Neural cell (in vitro differentiated cells): ENCODE measurements at regions not wholly inside any gene's neighbourhood (a gene's known extent, or its start where the extent isn't known, plus 50 kb on each side); places are given as distances from the start of the nearest gene placed in this dataset.

Source experiments
- H2AFZ ChIP-seq: fragments of 200-600, 300-800 bp; sonication (generic), shearing (Covaris generic); 2 replicates; pipeline ENCODE4 v1.6.0; 2014; ENCODE audit warnings: low read depth, mild to moderate bottlenecking, antibody characterized with exemption, low read length, moderate library complexity
- H3F3A ChIP-seq: fragments of 200-600 bp; shearing (Covaris generic); 2 replicates; pipeline ENCODE4 v1.6.1; 2016; ENCODE audit warnings: mild to moderate bottlenecking, moderate library complexity, mixed read lengths, antibody characterized with exemption, low read length; ENCODE audit not compliant: insufficient read depth, poor library complexity, severe bottlenecking
- H3K27ac ChIP-seq: fragments of 200-600, 300-800 bp; sonication (generic), shearing (Covaris generic); 2 replicates; pipeline ENCODE4 v1.5.1; 2014; ENCODE audit warnings: mild to moderate bottlenecking, low read length, moderate library complexity
- H3K27me3 ChIP-seq: fragments of 300-800, 200-600 bp; sonication (generic), shearing (Covaris generic); 2 replicates; pipeline ENCODE4 v1.6.0; 2014; ENCODE audit warnings: mild to moderate bottlenecking, low read depth, low read length, moderate library complexity; ENCODE audit not compliant: insufficient read depth
- H3K36me3 ChIP-seq: fragments of 300-800, 200-600 bp; sonication (generic), shearing (Covaris generic); 2 replicates; pipeline ENCODE4 v1.5.1; 2014; ENCODE audit warnings: mild to moderate bottlenecking, antibody characterized with exemption, low read length, moderate library complexity; ENCODE audit not compliant: insufficient read depth
- H3K4me2 ChIP-seq: fragments of 300-800, 200-600 bp; sonication (generic), shearing (Covaris generic); 2 replicates; pipeline ENCODE4 v1.6.0; 2014; ENCODE audit warnings: mild to moderate bottlenecking, low read length
- H3K4me3 ChIP-seq: fragments of 300-800, 200-600 bp; sonication (generic), shearing (Covaris generic); 2 replicates; pipeline ENCODE4 v1.5.1; 2014; ENCODE audit warnings: mild to moderate bottlenecking, low read length, moderate library complexity
- H3K79me2 ChIP-seq: fragments of 200-600 bp; shearing (Covaris generic); replicated peaks from 2 replicates; pipeline ENCODE4 v1.6.0; 2014; ENCODE audit warnings: mild to moderate bottlenecking, low read length, moderate library complexity; ENCODE audit not compliant: insufficient read depth
- H3K9ac ChIP-seq: fragments of 300-800, 200-600 bp; sonication (generic), shearing (Covaris generic); 2 replicates; pipeline ENCODE4 v1.6.1; 2016; ENCODE audit warnings: mild to moderate bottlenecking, low read length, mixed read lengths
- H3K9me2 ChIP-seq: fragments of 200-600 bp; shearing (Covaris generic); 2 replicates; pipeline ENCODE4 v1.6.1; 2016; ENCODE audit warnings: mild to moderate bottlenecking, low read length, mixed read lengths; ENCODE audit not compliant: insufficient read depth
- H3K9me3 ChIP-seq: fragments of 200-600, 300-800 bp; sonication (generic), shearing (Covaris generic); 2 replicates; pipeline ENCODE4 v1.6.1; 2016; ENCODE audit warnings: mild to moderate bottlenecking, mixed run types, low read length, moderate library complexity, mixed read lengths
- H4K20me1 ChIP-seq: fragments of 200-600 bp; shearing (Covaris generic); 2 replicates; pipeline ENCODE4 v1.6.1; 2016; ENCODE audit warnings: mild to moderate bottlenecking, mixed run types; ENCODE audit not compliant: insufficient read depth
- EP300 ChIP-seq: fragments of 450-650 bp; conservative IDR thresholded peaks from 2 replicates; pipeline ENCODE4 v1.6.1; 2014; ENCODE audit warnings: antibody characterized with exemption, mild to moderate bottlenecking, moderate library complexity; ENCODE audit not compliant: poor library complexity, severe bottlenecking
- EZH2 ChIP-seq: fragments of 200-600, 300-800 bp; shearing (Covaris generic), sonication (generic); IDR thresholded peaks from 2 replicates; pipeline ENCODE4 v1.6.1; 2014; ENCODE audit warnings: antibody characterized with exemption, low read length, borderline replicate concordance, mild to moderate bottlenecking; ENCODE audit not compliant: insufficient read depth, poor library complexity, severe bottlenecking
- MXI1 ChIP-seq: fragments of 450-650 bp; conservative IDR thresholded peaks from 2 replicates; pipeline ENCODE4 v1.6.1; 2014; ENCODE audit warnings: antibody characterized with exemption, mild to moderate bottlenecking; ENCODE audit not compliant: poor library complexity, severe bottlenecking
- POLR2AphosphoS5 ChIP-seq: IDR thresholded peaks from 2 replicates; pipeline ENCODE4 v1.6.1; 2012
- RAD21 ChIP-seq: fragments of 450-650 bp; conservative IDR thresholded peaks from 2 replicates; pipeline ENCODE4 v1.6.1; 2014; ENCODE audit warnings: antibody characterized with exemption, mild to moderate bottlenecking, moderate library complexity
- REST ChIP-seq: IDR thresholded peaks from 2 replicates; pipeline ENCODE4 v1.6.1; 2012; ENCODE audit warnings: borderline replicate concordance
- SMC3 ChIP-seq: fragments of 450-650 bp; conservative IDR thresholded peaks from 2 replicates; pipeline ENCODE4 v1.6.1; 2014; ENCODE audit warnings: antibody characterized with exemption, mild to moderate bottlenecking, moderate library complexity; ENCODE audit not compliant: poor library complexity
- TAF1 ChIP-seq: IDR thresholded peaks from 2 replicates; pipeline ENCODE4 v1.6.1; 2012; ENCODE audit warnings: low read depth
- TF ChIP-seq, protein P1 (sequence below): fragments of 450-650 bp; IDR thresholded peaks from 2 replicates; pipeline ENCODE4 v1.5.1; 2014; ENCODE audit warnings: antibody characterized with exemption, mild to moderate bottlenecking, moderate library complexity; ENCODE audit not compliant: poor library complexity, severe bottlenecking

DNA sequence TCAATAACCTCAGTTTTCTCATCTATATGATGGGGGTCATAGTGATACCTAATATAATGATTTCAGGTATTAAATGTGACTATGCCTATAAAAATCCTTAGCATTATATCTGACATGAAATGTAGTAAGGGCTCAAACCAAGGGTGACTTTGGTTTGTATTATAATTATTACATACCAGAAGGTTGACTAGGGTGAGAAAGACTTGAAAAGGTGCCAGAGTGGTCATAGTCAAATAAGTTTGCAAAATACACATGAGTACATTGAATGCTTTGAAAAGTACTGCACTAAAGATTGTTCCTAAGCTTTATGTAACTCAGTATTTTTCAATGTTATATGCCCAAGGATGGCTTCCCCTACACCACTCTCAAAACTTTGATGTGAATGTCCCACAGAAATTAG, 297.2 kb downstream of the ARPP21 start:
- Histone ChIP-seq H3K27me3 (no peaks in the 10 kb centered on the region), H3K27ac (no peak overlapping the region), H3K9ac (no peak overlapping the region), H3K79me2 (no peaks in the 10 kb centered on the region), H3F3A (no peaks in the 10 kb centered on the region), H3K9me2 (no peaks in the 10 kb centered on the region), H3K4me3 (no peak overlapping the region), H3K36me3 (no peaks in the 10 kb centered on the region), H3K9me3 (no peaks in the 10 kb centered on the region), H4K20me1 (no peaks in the 10 kb centered on the region), H3K4me2 (no peak overlapping the region), H2AFZ (no peak overlapping the region)
- no peak for TF ChIP-seq TAF1
- TF ChIP-seq EZH2 = no peak
- no peak for TF ChIP-seq REST
- TF ChIP-seq POLR2AphosphoS5 = no peak
- TF ChIP-seq SMC3 = no peak
- TF ChIP-seq, protein P1, sequence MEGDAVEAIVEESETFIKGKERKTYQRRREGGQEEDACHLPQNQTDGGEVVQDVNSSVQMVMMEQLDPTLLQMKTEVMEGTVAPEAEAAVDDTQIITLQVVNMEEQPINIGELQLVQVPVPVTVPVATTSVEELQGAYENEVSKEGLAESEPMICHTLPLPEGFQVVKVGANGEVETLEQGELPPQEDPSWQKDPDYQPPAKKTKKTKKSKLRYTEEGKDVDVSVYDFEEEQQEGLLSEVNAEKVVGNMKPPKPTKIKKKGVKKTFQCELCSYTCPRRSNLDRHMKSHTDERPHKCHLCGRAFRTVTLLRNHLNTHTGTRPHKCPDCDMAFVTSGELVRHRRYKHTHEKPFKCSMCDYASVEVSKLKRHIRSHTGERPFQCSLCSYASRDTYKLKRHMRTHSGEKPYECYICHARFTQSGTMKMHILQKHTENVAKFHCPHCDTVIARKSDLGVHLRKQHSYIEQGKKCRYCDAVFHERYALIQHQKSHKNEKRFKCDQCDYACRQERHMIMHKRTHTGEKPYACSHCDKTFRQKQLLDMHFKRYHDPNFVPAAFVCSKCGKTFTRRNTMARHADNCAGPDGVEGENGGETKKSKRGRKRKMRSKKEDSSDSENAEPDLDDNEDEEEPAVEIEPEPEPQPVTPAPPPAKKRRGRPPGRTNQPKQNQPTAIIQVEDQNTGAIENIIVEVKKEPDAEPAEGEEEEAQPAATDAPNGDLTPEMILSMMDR = no peak
- TF ChIP-seq RAD21 = no peak
- no peak for TF ChIP-seq MXI1

- Histone ChIP-seq H3K9me3 (no peaks in the 10 kb centered on the region), H4K20me1 (no peaks in the 10 kb centered on the region), H2AFZ (no peak overlapping the region), H3K27ac (no peak overlapping the region), H3F3A (no peaks in the 10 kb centered on the region), H3K9ac (no peak overlapping the region), H3K27me3 (no peaks in the 10 kb centered on the region), H3K4me2 (no peak overlapping the region), H3K79me2 (no peaks in the 10 kb centered on the region), H3K36me3 (no peaks in the 10 kb centered on the region), H3K4me3 (no peak overlapping the region), H3K9me2 (no peaks in the 10 kb centered on the region)
- TF ChIP-seq SMC3 (no peak), POLR2AphosphoS5 (no peak), RAD21 (no peak), TAF1 (no peak), REST (no peak), EZH2 (no peak), EP300 (no peak), MXI1 (no peak)
- TF ChIP-seq, protein P1 = no peak
These were observed 305.8 kb downstream of the ARPP21 start for GRCh38 chr3:35944926-35945710.
